ENCODE measurements at regions not wholly inside any gene's neighbourhood (a gene's known extent, or its start where the extent isn't known, plus 50 kb on each side); places are given as distances from the start of the nearest gene placed in this dataset.

GRCh38 chr15:69570454-69570853, 117.8 kb downstream of the RPLP1 start:
- no peak for TF ChIP-seq CTCF (IDR thresholded peaks at IDR 0.05)
- no peak for TF ChIP-seq POLR2AphosphoS5 (IDR thresholded peaks at IDR 0.05)
- no peak for TF ChIP-seq POLR2A (IDR thresholded peaks at IDR 0.05)

Data from prostate gland (tissue), 2 donors.